ENCODE measurements at regions not wholly inside any gene's neighbourhood (a gene's known extent, or its start where the extent isn't known, plus 50 kb on each side); places are given as distances from the start of the nearest gene placed in this dataset.
A peak's percentile ranks its signal among the peaks of the same experiment; 100 is the strongest.
"Not testable (repeated sequence)": the region's sequence is repeated elsewhere in the genome, so short reads cannot be mapped to it uniquely, and the experiment has no call there.

- H3K4me3 ChIP-seq (ENCODE audit: low read length) = no peak overlapping the region
- no peak for TF ChIP-seq CTCF (conservative IDR thresholded peaks at IDR 0.05; ENCODE audit: low read length)
- peak; percentile 56 for DNase-seq (ENCODE audit: low read depth)
These were observed 82.5 kb upstream of the RBMS1 start for GRCh38 chr2:160576054-160576499.

GRCh38 chr2:160577081-160577480 lies 83.5 kb upstream of the RBMS1 start:
- not testable (repeated sequence) for H3K4me3 ChIP-seq (ENCODE audit: low read length)

GRCh38 chr2:160581035-160581434 lies 87.4 kb upstream of the RBMS1 start:
- no peak overlapping the region for H3K4me3 ChIP-seq (ENCODE audit: low read length)
- peak; percentile 25 for DNase-seq (ENCODE audit: low read depth)
- no peak for TF ChIP-seq CTCF (conservative IDR thresholded peaks at IDR 0.05; ENCODE audit: low read length)

More at GRCh38 chr2:160577081-160577480, 83.5 kb upstream of the RBMS1 start:
- DNase-seq (ENCODE audit: low read depth) = not testable (repeated sequence)

GRCh38 chr2:160581448-160581847 lies 87.8 kb upstream of the RBMS1 start:
- no peak for DNase-seq (ENCODE audit: low read depth)
- no peak overlapping the region for H3K4me3 ChIP-seq (ENCODE audit: low read length)
- TF ChIP-seq CTCF (conservative IDR thresholded peaks at IDR 0.05; ENCODE audit: low read length) = no peak

GRCh38 chr2:160582081-160582480 lies 88.5 kb upstream of the RBMS1 start:
- no peak overlapping the region for H3K4me3 ChIP-seq (ENCODE audit: low read length)
- TF ChIP-seq CTCF (conservative IDR thresholded peaks at IDR 0.05; ENCODE audit: low read length) = no peak
- no peak for DNase-seq (ENCODE audit: low read depth)

GRCh38 chr2:160582490-160583145 lies 89.0 kb upstream of the RBMS1 start:
- peak; percentile 93 for DNase-seq (ENCODE audit: low read depth)
- H3K4me3 ChIP-seq (ENCODE audit: low read length) = no peak overlapping the region
- peak; percentile 14; the same call in 1 of the 2 replicates for TF ChIP-seq CTCF (conservative IDR thresholded peaks at IDR 0.05; ENCODE audit: low read length)

GRCh38 chr2:160583146-160583535 lies 89.5 kb upstream of the RBMS1 start:
- peak; percentile 69 for DNase-seq (ENCODE audit: low read depth)
- TF ChIP-seq CTCF (conservative IDR thresholded peaks at IDR 0.05; ENCODE audit: low read length) = no peak
- no peak overlapping the region for H3K4me3 ChIP-seq (ENCODE audit: low read length)
